Spleen (tissue), 11 donors: ENCODE measurements at regions not wholly inside any gene's neighbourhood (a gene's known extent, or its start where the extent isn't known, plus 50 kb on each side); places are given as distances from the start of the nearest gene placed in this dataset.

ENCODE experiments used
- DNase-seq: peaks from one replicate; pipeline ENCODE4 v3.0.0-alpha.2; 2020
- H3K27ac ChIP-seq, 8 donors: fragments of 200-600 bp; sonication (generic) in 7 of 8; 1 replicate in 4 of 8; 2 replicates in 4 of 8; pipeline versions ENCODE4 v1.5.0 to v1.8.0; 2016 to 2021; ENCODE audit warnings: inconsistent platforms in 4 of 8, mild to moderate bottlenecking in 4 of 8, moderate library complexity in 1 of 8
- H3K27me3 ChIP-seq, 7 donors: fragments of 200-600 bp; sonication (generic) in 6 of 7; replicated peaks in 1 of 7; 1 replicate in 4 of 7; 2 replicates in 3 of 7; pipeline versions ENCODE4 v1.5.0 to v1.8.0; 2016 to 2021; ENCODE audit warnings: inconsistent platforms in 3 of 7, mild to moderate bottlenecking in 1 of 7
- H3K36me3 ChIP-seq, 6 donors: fragments of 200-600 bp; sonication (generic) in 5 of 6; 1 replicate in 4 of 6; 2 replicates in 2 of 6; pipeline versions ENCODE4 v1.5.0 to v1.8.0; 2016 to 2021; ENCODE audit warnings: inconsistent platforms in 2 of 6
- H3K4me1 ChIP-seq, 6 donors: fragments of 200-600 bp; sonication (generic) in 5 of 6; 1 replicate in 3 of 6; 2 replicates in 3 of 6; pipeline versions ENCODE4 v1.5.0 to v1.8.0; 2016 to 2021; ENCODE audit warnings: inconsistent platforms in 3 of 6
- H3K4me3 ChIP-seq, 8 donors: fragments of 200-600 bp; sonication (generic) in 7 of 8; 1 replicate in 4 of 8; 2 replicates in 4 of 8; pipeline versions ENCODE4 v1.5.0 to v1.8.0; 2016 to 2021; ENCODE audit warnings: inconsistent platforms in 4 of 8, mild to moderate bottlenecking in 4 of 8, moderate library complexity in 2 of 8
- H3K9me3 ChIP-seq, 8 donors: fragments of 200-600 bp; sonication (generic) in 7 of 8; 1 replicate in 4 of 8; 2 replicates in 4 of 8; pipeline versions ENCODE4 v1.5.0 to v1.8.0; 2016 to 2021; ENCODE audit warnings: inconsistent platforms in 4 of 8
- CTCF ChIP-seq, 11 experiments: fragments of 200-600 bp in 7 of 11; fragments of 450-650 bp in 4 of 11; sonication (generic) in 4 of 11; IDR thresholded peaks in 8 of 11; conservative IDR thresholded peaks in 3 of 11; 1 replicate in 7 of 11; 2 replicates in 4 of 11; pipeline versions ENCODE4 v1.4.0 to v1.8.0; 2016 to 2021; ENCODE audit warnings: antibody characterized with exemption in 11 of 11, inconsistent platforms in 4 of 11, mild to moderate bottlenecking in 1 of 11
- POLR2A ChIP-seq, 3 donors: fragments of 450-650 bp; IDR thresholded peaks; one replicate each; pipeline ENCODE4 v1.5.1; 2017; ENCODE audit warnings: antibody characterized with exemption in 3 of 3, mild to moderate bottlenecking in 1 of 3
- POLR2AphosphoS5 ChIP-seq, 3 donors: sonication (generic); formaldehyde crosslinking; IDR thresholded peaks; one replicate each; pipeline ENCODE4 v1.5.1; 2017; ENCODE audit warnings: antibody characterized with exemption in 3 of 3
- WGBS, 5 donors: extraction: QIAGEN DNeasy Blood & Tissue Kit in 3 of 5; methylation state at CpG; one replicate each; pipeline versions ENCODE4 v1.1.5 to v1.1.7; 2013 to 2018; 5-methylcytosine and 5-hydroxymethylcytosine counted together
- intact Hi-C: fragments of 100-400 bp; cut with DNase I; formaldehyde crosslinking; loops from one replicate; pipeline ENCODE4 v1.15.0; 2023; ENCODE audit warnings: low total_unique reads
- donor health status: healthy with polysubstance abuse.
- donor health status: DM: no; HTN: no; CAD: no; lungs with moderate emphysema.
- donor health status: DM: no; HTN: no; CAD: no.
- donor health status: Bipolar disorder and iron deficiency.
- donor health status: healthy.
- donor health status: DM: no; HTN: no; CAD: no.
- donor health status: DM: yes; HTN: yes; CAD: no.

- no peak overlapping the region for H3K4me3 ChIP-seq
- peak; percentile 72 for DNase-seq
- TF ChIP-seq CTCF (IDR thresholded peaks at IDR 0.05 in 8 of 11, conservative IDR thresholded peaks at IDR 0.05 in 3 of 11) (no peak), POLR2AphosphoS5 (IDR thresholded peaks at IDR 0.05) (no peak), POLR2A (IDR thresholded peaks at IDR 0.05) (no peak)
- H3K9me3 ChIP-seq: no peaks in the 10 kb centered on the region
- peaks cover 0 to 58% (median 30%) of the 10 kb centered on the region in 7 donors for H3K27me3 ChIP-seq
- intact Hi-C loops: no loop called here
- 50 to 68% (median 57%) methylated on average over 14 of the region's 14 CpGs for WGBS, 5 donors
- H3K36me3 ChIP-seq: no peaks in the 10 kb centered on the region
- peaks cover under 1 to 52% (median 25%) of the 10 kb centered on the region in 6 donors for H3K4me1 ChIP-seq
- H3K27ac ChIP-seq: peak overlapping the region in 2 of 8 donors; percentile 31 to 83
Observed at GRCh38 chr1:234776876-234777855, 167.2 kb upstream of the IRF2BP2 start.

GRCh38 chr1:234776256-234776875 is 166.4 kb upstream of the IRF2BP2 start:
- Histone ChIP-seq H3K4me3 (no peak overlapping the region), H3K4me1 (peaks cover 8 to 60% (median 33%) of the 10 kb centered on the region in 6 donors), H3K36me3 (no peaks in the 10 kb centered on the region), H3K27me3 (peaks cover 0 to 50% (median 30%) of the 10 kb centered on the region in 7 donors), H3K9me3 (no peaks in the 10 kb centered on the region), H3K27ac (peak overlapping the region in 5 of 8 donors; percentile 11 to 83 (median 60))
- no peak for TF ChIP-seq POLR2AphosphoS5 (IDR thresholded peaks at IDR 0.05)
- TF ChIP-seq CTCF (IDR thresholded peaks at IDR 0.05 in 8 of 11, conservative IDR thresholded peaks at IDR 0.05 in 3 of 11): no peak
- TF ChIP-seq POLR2A (IDR thresholded peaks at IDR 0.05): no peak
- WGBS, 5 donors: 85 to 93% (median 86%) methylated on average over 12 of the region's 12 CpGs
- peak; percentile 82 for DNase-seq
- intact Hi-C loops: no loop called here

GRCh38 chr1:234775477-234776246 is 165.7 kb upstream of the IRF2BP2 start:
- peak; percentile 79 for DNase-seq
- H3K9me3 ChIP-seq: no peaks in the 10 kb centered on the region
- H3K27me3 ChIP-seq: peaks cover 0 to 43% (median 30%) of the 10 kb centered on the region in 7 donors
- no peaks in the 10 kb centered on the region for H3K36me3 ChIP-seq
- H3K4me1 ChIP-seq: peaks cover 12 to 67% (median 40%) of the 10 kb centered on the region in 6 donors
- no peak for TF ChIP-seq CTCF (IDR thresholded peaks at IDR 0.05 in 8 of 11, conservative IDR thresholded peaks at IDR 0.05 in 3 of 11)
- TF ChIP-seq POLR2AphosphoS5 (IDR thresholded peaks at IDR 0.05): peak in 1 of 3 donors; percentile 11
- no peak overlapping the region for H3K4me3 ChIP-seq
- intact Hi-C loops: no loop called here
- H3K27ac ChIP-seq: peak overlapping the region in 6 of 8 donors; percentile 9 to 83 (median 54)
- WGBS, 5 donors: 56 to 88% (median 72%) methylated on average over 12 of the region's 12 CpGs
